Astrocyte of the cerebellum (primary cell): ENCODE measurements at regions not wholly inside any gene's neighbourhood (a gene's known extent, or its start where the extent isn't known, plus 50 kb on each side); places are given as distances from the start of the nearest gene placed in this dataset.

Source experiments
- DNase-seq: peaks from one replicate; pipeline ENCODE4 v3.0.0-alpha.2; 2011; ENCODE audit warnings: low read depth
- H3K4me3 ChIP-seq: 2 replicates; pipeline ENCODE4 v1.5.1; 2011; ENCODE audit warnings: mild to moderate bottlenecking, low read depth, low read length, moderate library complexity
- CTCF ChIP-seq: IDR thresholded peaks from 2 replicates; pipeline ENCODE4 v1.5.1; 2012; ENCODE audit warnings: low read length, low read depth, moderate library complexity, mild to moderate bottlenecking; ENCODE audit errors: missing control alignments
- in situ Hi-C: cut with HindIII; loops from 2 replicates; pipeline ENCODE4 v1.10.0; 2017; ENCODE audit warnings: low sequenced_read_pairs

GRCh38 chr14:51432302-51432948 lies 192.4 kb downstream of the TMX1 start:
- no peak for DNase-seq
- H3K4me3 ChIP-seq = no peak overlapping the region
- TF ChIP-seq CTCF = no peak
- in situ Hi-C loops = no loop called here

GRCh38 chr14:51436630-51437029 lies 196.6 kb downstream of the TMX1 start:
- no peak for DNase-seq
- TF ChIP-seq CTCF = no peak
- no peak overlapping the region for H3K4me3 ChIP-seq
- in situ Hi-C loops = no loop called here

- in situ Hi-C loops = no loop called here
- no peak for DNase-seq
- TF ChIP-seq CTCF = no peak
- H3K4me3 ChIP-seq = no peak overlapping the region
Measured at GRCh38 chr14:51439896-51440295, 199.8 kb downstream of the TMX1 start.

- no peak for DNase-seq
- in situ Hi-C loops = no loop called here
- TF ChIP-seq CTCF = no peak
- H3K4me3 ChIP-seq = no peak overlapping the region
Measured at GRCh38 chr14:51441001-51441400, 201.0 kb downstream of the TMX1 start.

GRCh38 chr14:51442513-51443175 lies 202.6 kb downstream of the TMX1 start:
- in situ Hi-C loops = no loop called here
- DNase-seq = peak; percentile 96
- H3K4me3 ChIP-seq = no peak overlapping the region
- no peak for TF ChIP-seq CTCF

GRCh38 chr14:51443195-51444018 lies 203.4 kb downstream of the TMX1 start:
- in situ Hi-C loops = no loop called here
- TF ChIP-seq CTCF = no peak
- H3K4me3 ChIP-seq = no peak overlapping the region
- DNase-seq = no peak
